Stomach smooth muscle (tissue), 2 donors: ENCODE measurements at regions not wholly inside any gene's neighbourhood (a gene's known extent, or its start where the extent isn't known, plus 50 kb on each side); places are given as distances from the start of the nearest gene placed in this dataset.

ENCODE experiments used
- H3K27ac ChIP-seq: one replicate; pipeline ENCODE4 v1.7.0; 2013; ENCODE audit warnings: mild to moderate bottlenecking, low read length, inconsistent platforms
- H3K27me3 ChIP-seq, 2 donors: one replicate each; pipeline ENCODE4 v1.7.0; 2013; ENCODE audit warnings: low read length in 2 of 2; ENCODE audit not compliant: insufficient read depth in 2 of 2, control insufficient read depth in 1 of 2
- H3K36me3 ChIP-seq, 2 donors: one replicate each; pipeline ENCODE4 v1.7.0; 2013; ENCODE audit warnings: low read length in 2 of 2; ENCODE audit not compliant: control insufficient read depth in 2 of 2, insufficient read depth in 2 of 2
- H3K4me1 ChIP-seq: one replicate; pipeline ENCODE4 v1.7.0; 2013; ENCODE audit warnings: low read length; ENCODE audit not compliant: control insufficient read depth, insufficient read depth
- H3K4me3 ChIP-seq, 2 donors: one replicate each; pipeline ENCODE4 v1.7.0; 2013; ENCODE audit warnings: low read length in 2 of 2
- H3K9ac ChIP-seq, 2 donors: one replicate each; pipeline ENCODE4 v1.7.0; 2013; ENCODE audit warnings: low read length in 2 of 2, mild to moderate bottlenecking in 1 of 2
- H3K9me3 ChIP-seq, 2 donors: one replicate each; pipeline ENCODE4 v1.7.0; 2013; ENCODE audit warnings: low read length in 2 of 2; ENCODE audit not compliant: control insufficient read depth in 2 of 2
- donor health status: healthy.
- donor health status: Pancreatic carcinoma.

- H3K4me1 ChIP-seq, result peaks cover 4% of the 10 kb centered on the region
- H3K36me3 ChIP-seq, result no peaks in the 10 kb centered on the region
- no peak overlapping the region for H3K27ac ChIP-seq
- no peak overlapping the region for H3K4me3 ChIP-seq
- H3K9me3 ChIP-seq, result no peaks in the 10 kb centered on the region
- H3K9ac ChIP-seq, result no peak overlapping the region
- H3K27me3 ChIP-seq, result no peaks in the 10 kb centered on the region
These were observed 358.7 kb upstream of the TNP1 start for GRCh38 chr2:217218269-217219163.

DNA sequence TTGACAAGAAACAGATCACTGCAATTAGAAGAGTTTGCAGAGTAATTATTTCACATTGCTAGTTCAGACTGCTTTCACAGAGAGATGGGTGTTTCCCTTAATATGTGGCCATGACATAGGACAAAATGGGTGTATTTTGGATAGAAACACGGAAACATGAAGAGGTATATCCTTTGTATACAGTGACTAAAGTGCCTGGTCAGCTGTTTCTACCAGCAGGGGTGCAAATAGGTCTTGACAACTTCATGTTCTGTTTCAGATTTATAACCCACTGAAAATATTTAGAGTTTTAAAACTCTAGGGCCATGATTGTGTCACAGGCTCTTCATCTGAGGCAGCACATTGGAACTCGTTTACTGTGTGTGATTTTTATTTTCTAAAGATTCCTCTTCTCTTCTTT is 357.1 kb upstream of the TNP1 start:
- H3K27ac ChIP-seq, result no peak overlapping the region

DNA sequence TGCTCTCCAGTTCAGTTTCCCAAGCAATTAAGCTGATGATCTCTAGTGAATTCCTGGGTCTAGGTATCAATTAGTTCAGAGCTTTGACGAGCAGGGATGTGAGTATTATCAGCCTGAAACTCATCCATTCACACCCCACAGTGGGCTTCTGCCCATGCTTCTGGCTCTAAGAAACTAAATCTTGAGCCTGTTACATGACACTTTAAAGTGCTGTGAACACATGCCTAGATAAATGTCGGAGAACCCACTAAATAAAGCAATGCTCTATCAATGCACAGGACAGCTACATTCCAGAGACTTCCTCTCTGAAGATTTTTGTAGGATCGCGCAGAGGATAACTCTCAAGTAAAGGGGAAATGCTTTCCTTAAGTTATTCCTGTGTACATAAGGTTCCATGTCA is 356.5 kb upstream of the TNP1 start:
- Histone ChIP-seq H3K9me3 (no peaks in the 10 kb centered on the region), H3K4me1 (peaks cover 4% of the 10 kb centered on the region), H3K4me3 (no peak overlapping the region), H3K27ac (no peak overlapping the region), H3K9ac (no peak overlapping the region), H3K27me3 (no peaks in the 10 kb centered on the region), H3K36me3 (no peaks in the 10 kb centered on the region)

More for the DNA sequence above, 357.1 kb upstream of the TNP1 start:
- Histone ChIP-seq H3K9ac (no peak overlapping the region), H3K9me3 (no peaks in the 10 kb centered on the region), H3K36me3 (no peaks in the 10 kb centered on the region), H3K4me3 (no peak overlapping the region), H3K27me3 (no peaks in the 10 kb centered on the region), H3K4me1 (peaks cover 4% of the 10 kb centered on the region)

DNA sequence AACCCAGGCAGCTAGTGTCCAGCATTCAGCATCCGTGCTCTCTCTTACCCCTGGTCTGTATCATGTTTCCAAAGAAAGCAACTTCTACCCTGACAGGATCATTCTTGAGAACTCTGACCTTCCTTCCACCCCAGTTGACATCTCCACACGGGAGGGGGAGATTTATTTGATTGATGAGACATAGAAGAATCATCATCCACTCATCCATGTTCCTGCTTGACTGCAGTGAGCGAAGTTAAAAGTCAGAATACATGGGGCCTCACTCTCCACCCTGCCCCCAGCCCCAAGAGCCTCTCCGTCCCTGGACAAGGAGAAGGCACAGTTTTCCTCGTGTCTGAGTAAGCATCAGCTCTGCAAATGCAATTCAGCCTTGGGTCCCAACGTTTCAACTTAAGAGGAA is 356.0 kb upstream of the TNP1 start:
- peaks cover 4% of the 10 kb centered on the region for H3K4me1 ChIP-seq
- H3K4me3 ChIP-seq, result no peak overlapping the region
- H3K27ac ChIP-seq, result no peak overlapping the region
- H3K9ac ChIP-seq, result no peak overlapping the region
- H3K9me3 ChIP-seq, result no peaks in the 10 kb centered on the region
- no peaks in the 10 kb centered on the region for H3K36me3 ChIP-seq
- no peaks in the 10 kb centered on the region for H3K27me3 ChIP-seq

DNA sequence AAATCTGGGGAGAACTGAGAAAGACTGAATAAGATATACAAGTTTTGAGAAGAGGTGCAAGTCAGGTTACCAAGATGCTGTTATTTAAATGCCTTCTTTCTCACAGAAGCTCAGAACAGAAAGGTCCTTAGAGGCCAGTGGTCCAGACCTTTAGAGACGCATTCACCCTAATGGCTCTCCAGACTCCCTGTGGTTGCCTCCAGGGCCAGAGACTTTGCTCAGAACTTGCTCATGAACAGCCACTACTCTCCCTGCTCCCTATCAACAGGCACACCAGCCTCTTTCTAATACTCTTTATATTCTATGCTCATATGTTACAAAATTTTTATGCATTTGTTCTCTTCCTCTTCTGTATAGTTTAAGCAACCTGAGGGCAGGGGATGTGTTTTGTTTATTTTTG is 349.0 kb upstream of the TNP1 start:
- Histone ChIP-seq H3K27me3 (no peaks in the 10 kb centered on the region), H3K27ac (no peak overlapping the region), H3K4me3 (no peak overlapping the region), H3K4me1 (no peaks in the 10 kb centered on the region), H3K9ac (no peak overlapping the region), H3K9me3 (no peaks in the 10 kb centered on the region), H3K36me3 (no peaks in the 10 kb centered on the region)

DNA sequence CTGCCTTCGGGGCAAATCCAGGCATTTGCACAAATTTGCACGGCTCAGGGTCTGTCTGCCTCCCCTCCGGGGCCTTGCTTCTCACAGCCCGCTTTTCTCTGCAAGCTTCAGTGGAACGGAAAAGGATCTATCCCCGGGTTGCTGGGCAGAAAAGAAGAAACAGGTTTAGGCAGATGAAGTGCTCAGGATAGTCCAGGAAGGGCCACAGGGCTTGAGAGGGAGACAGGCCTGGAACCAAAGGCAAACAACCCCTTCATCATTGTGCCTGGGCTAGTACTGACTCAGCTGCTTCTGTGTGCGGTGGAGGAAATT is 347.8 kb upstream of the TNP1 start:
- Histone ChIP-seq H3K4me1 (no peaks in the 10 kb centered on the region), H3K36me3 (no peaks in the 10 kb centered on the region), H3K9me3 (no peaks in the 10 kb centered on the region), H3K9ac (no peak overlapping the region), H3K27ac (no peak overlapping the region), H3K4me3 (no peak overlapping the region), H3K27me3 (no peaks in the 10 kb centered on the region)

DNA sequence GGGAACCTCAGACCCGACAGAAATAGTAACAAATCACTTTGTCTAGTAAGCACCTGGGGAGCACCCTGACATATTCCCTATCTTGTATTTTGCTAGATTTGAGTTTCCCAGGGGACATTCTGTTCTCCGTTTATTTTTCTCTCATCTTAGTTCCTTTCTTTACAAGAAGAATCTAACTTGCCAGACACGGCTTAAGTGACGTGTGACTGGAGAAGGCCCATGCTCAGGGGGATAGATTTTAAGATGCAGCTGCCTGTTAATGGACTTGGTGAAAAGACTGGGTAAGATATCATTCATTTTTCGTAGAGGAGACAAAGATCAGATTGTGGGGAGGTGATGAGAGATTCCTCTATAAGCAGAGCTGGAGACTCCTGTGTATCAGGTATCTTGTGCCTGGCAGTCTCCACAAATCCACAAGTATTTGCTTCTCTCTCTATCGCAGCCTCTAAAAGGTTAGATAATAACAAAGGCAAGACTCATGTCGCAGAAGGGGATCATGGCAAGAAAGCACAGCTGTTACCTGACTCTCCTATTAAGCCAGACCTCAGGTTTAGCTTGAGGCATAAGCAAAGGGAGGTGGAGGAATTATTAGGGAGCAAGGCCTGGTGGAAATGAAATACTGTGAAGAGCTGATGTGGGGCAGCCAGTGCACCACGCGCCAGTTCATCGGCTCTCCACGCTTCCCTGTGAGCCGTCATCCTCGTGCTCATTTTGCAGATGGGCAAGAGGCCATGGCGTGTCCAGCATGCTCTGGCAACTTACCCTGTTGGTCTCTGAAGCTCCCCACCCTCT is 347.2 kb upstream of the TNP1 start:
- no peak overlapping the region for H3K4me3 ChIP-seq
- H3K9ac ChIP-seq, result no peak overlapping the region
- H3K27ac ChIP-seq, result no peak overlapping the region
- H3K27me3 ChIP-seq, result no peaks in the 10 kb centered on the region
- no peaks in the 10 kb centered on the region for H3K36me3 ChIP-seq
- no peaks in the 10 kb centered on the region for H3K4me1 ChIP-seq
- no peaks in the 10 kb centered on the region for H3K9me3 ChIP-seq

GRCh38 chr2:217206016-217206725 is 346.3 kb upstream of the TNP1 start:
- no peak overlapping the region for H3K4me3 ChIP-seq
- no peaks in the 10 kb centered on the region for H3K36me3 ChIP-seq
- no peaks in the 10 kb centered on the region for H3K27me3 ChIP-seq
- no peaks in the 10 kb centered on the region for H3K9me3 ChIP-seq
- H3K4me1 ChIP-seq, result no peaks in the 10 kb centered on the region
- no peak overlapping the region for H3K9ac ChIP-seq
- no peak overlapping the region for H3K27ac ChIP-seq

GRCh38 chr2:217204358-217204757 is 344.5 kb upstream of the TNP1 start:
- H3K4me3 ChIP-seq, result no peak overlapping the region
- H3K36me3 ChIP-seq, result no peaks in the 10 kb centered on the region
- H3K9me3 ChIP-seq, result no peaks in the 10 kb centered on the region
- H3K9ac ChIP-seq, result no peak overlapping the region
- no peaks in the 10 kb centered on the region for H3K4me1 ChIP-seq
- no peak overlapping the region for H3K27ac ChIP-seq
- no peaks in the 10 kb centered on the region for H3K27me3 ChIP-seq

GRCh38 chr2:217203086-217203485 is 343.2 kb upstream of the TNP1 start:
- Histone ChIP-seq H3K4me3 (no peak overlapping the region), H3K27ac (no peak overlapping the region), H3K27me3 (no peaks in the 10 kb centered on the region), H3K9ac (no peak overlapping the region), H3K36me3 (no peaks in the 10 kb centered on the region), H3K9me3 (no peaks in the 10 kb centered on the region), H3K4me1 (no peaks in the 10 kb centered on the region)
